GM18858 (cell line): ENCODE measurements at regions not wholly inside any gene's neighbourhood (a gene's known extent, or its start where the extent isn't known, plus 50 kb on each side); places are given as distances from the start of the nearest gene placed in this dataset.
"Not testable (repeated sequence)": the region's sequence is repeated elsewhere in the genome, so short reads cannot be mapped to it uniquely, and the experiment has no call there.

Experiments used
- ATAC-seq: cut with Tn5 transposase; IDR thresholded peaks from one replicate; pipeline ENCODE4 v1.9.1; 2021; ENCODE audit not compliant: unreplicated experiment

- no peak for ATAC-seq
Measured at GRCh38 chr19:32067685-32068084, 277.7 kb upstream of the ZNF507 start.

- ATAC-seq, result no peak
Measured at GRCh38 chr19:32068793-32069192, 276.6 kb upstream of the ZNF507 start.

GRCh38 chr19:32070101-32070500 lies 275.3 kb upstream of the ZNF507 start:
- ATAC-seq, result no peak

GRCh38 chr19:32082028-32082427 lies 263.4 kb upstream of the ZNF507 start:
- ATAC-seq, result no peak

GRCh38 chr19:32084756-32085363 lies 260.6 kb upstream of the ZNF507 start:
- not testable (repeated sequence) for ATAC-seq

GRCh38 chr19:32091241-32091640 lies 254.2 kb upstream of the ZNF507 start:
- ATAC-seq, result no peak

- ATAC-seq, result no peak
Measured at GRCh38 chr19:32097011-32097410, 248.4 kb upstream of the ZNF507 start.

GRCh38 chr19:32097620-32098019 lies 247.8 kb upstream of the ZNF507 start:
- no peak for ATAC-seq

GRCh38 chr19:32098968-32099367 lies 246.4 kb upstream of the ZNF507 start:
- no peak for ATAC-seq

- ATAC-seq, result no peak
Measured at GRCh38 chr19:32101206-32101605, 244.2 kb upstream of the ZNF507 start.

- ATAC-seq, result no peak
Measured at GRCh38 chr19:32103541-32103940, 241.9 kb upstream of the ZNF507 start.

GRCh38 chr19:32104153-32104849 lies 241.1 kb upstream of the ZNF507 start:
- no peak for ATAC-seq

- ATAC-seq, result no peak
Measured at GRCh38 chr19:32104850-32105235, 240.6 kb upstream of the ZNF507 start.

GRCh38 chr19:32105527-32106310 lies 239.7 kb upstream of the ZNF507 start:
- no peak for ATAC-seq

- ATAC-seq, result no peak
Measured at GRCh38 chr19:32122258-32122657, 223.2 kb upstream of the ZNF507 start.

- ATAC-seq, result no peak
Measured at GRCh38 chr19:32123355-32123940, 222.0 kb upstream of the ZNF507 start.

GRCh38 chr19:32124585-32124984 lies 220.8 kb upstream of the ZNF507 start:
- no peak for ATAC-seq

- ATAC-seq, result no peak
Measured at GRCh38 chr19:32129141-32129540, 216.3 kb upstream of the ZNF507 start.

GRCh38 chr19:32130332-32130731 lies 215.1 kb upstream of the ZNF507 start:
- ATAC-seq, result no peak

- no peak for ATAC-seq
Measured at GRCh38 chr19:32131005-32131404, 214.4 kb upstream of the ZNF507 start.

- no peak for ATAC-seq
Measured at GRCh38 chr19:32138416-32138815, 207.0 kb upstream of the ZNF507 start.
